ENCODE measurements at regions not wholly inside any gene's neighbourhood (a gene's known extent, or its start where the extent isn't known, plus 50 kb on each side); places are given as distances from the start of the nearest gene placed in this dataset.

DNA sequence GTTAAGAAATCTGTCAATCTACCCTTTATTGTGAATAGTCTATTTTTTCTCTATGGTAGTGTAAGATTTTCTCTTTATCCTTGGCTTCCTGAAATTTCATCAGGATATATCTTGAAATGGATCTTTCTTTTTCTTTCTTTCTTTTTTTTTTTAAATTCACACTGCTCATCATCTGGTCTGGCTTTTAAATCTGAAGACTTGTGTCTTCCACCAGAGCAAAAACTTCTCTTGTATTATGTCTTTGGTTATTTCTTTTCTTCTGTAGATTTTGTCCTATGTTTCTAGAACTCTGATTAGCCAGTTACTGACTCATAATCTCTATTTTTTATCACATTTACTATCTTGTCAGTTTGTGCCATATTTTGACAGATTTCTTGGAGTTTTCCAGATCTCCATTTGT lies 133.8 kb upstream of the LMO4 start:
- no peak for DNase-seq (ENCODE audit: low read depth, low spot score)

DNA sequence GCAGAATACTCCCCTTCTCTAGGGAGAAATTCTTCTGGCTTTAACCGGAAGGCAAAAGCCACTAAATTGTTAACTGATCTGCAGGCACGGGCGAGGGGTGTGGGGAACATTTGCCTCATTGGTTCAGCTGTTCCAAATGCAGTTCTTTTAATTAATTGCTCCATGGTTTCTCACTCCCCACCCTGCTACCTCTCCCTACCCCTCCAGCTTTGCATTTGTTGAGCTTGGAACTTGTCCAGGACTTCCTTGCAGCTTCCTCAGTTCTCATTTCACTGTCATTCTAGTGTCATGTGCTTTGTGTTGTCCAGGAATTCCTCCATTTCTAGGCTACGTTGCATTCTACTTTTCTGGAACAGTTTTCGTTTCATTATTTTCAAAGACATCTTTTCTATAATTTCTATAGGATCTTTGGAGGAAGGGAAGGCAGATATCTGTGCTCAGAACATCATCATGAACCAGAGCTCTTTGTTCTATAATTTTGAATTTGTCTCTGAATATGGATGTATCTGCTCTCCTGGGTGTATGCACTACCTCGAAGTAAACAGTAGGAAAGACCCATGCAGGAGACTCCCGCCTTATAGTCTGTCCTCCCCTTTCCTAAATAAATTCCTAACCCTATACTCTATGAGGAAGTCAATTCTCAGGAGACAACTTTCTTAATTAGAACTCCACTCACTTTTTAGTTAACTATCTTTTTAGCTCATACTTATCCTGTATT lies 132.4 kb upstream of the LMO4 start:
- no peak for DNase-seq (ENCODE audit: low read depth, low spot score)

GRCh38 chr1:87197156-87197555 lies 131.5 kb upstream of the LMO4 start:
- no peak for DNase-seq (ENCODE audit: low read depth, low spot score)

DNA sequence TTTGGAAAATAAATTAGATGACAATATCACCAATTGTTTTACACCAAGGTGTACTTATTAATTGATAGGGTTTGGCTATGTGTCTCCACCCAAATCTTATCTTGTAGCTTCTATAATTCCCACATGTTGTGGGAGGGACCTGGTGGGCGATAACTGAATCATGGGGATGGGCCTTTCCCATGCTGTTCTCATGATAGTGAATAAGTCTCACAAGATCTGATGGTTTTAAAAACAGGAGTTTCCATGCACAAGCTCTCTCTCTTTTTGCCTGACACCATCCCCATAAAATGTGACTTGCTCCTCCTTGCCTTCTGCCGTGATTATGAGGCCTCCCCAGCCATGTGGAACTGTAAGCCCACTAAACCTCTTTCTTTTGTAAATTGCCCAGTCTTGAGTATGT lies 131.0 kb upstream of the LMO4 start:
- no peak for DNase-seq (ENCODE audit: low read depth, low spot score)

DNA sequence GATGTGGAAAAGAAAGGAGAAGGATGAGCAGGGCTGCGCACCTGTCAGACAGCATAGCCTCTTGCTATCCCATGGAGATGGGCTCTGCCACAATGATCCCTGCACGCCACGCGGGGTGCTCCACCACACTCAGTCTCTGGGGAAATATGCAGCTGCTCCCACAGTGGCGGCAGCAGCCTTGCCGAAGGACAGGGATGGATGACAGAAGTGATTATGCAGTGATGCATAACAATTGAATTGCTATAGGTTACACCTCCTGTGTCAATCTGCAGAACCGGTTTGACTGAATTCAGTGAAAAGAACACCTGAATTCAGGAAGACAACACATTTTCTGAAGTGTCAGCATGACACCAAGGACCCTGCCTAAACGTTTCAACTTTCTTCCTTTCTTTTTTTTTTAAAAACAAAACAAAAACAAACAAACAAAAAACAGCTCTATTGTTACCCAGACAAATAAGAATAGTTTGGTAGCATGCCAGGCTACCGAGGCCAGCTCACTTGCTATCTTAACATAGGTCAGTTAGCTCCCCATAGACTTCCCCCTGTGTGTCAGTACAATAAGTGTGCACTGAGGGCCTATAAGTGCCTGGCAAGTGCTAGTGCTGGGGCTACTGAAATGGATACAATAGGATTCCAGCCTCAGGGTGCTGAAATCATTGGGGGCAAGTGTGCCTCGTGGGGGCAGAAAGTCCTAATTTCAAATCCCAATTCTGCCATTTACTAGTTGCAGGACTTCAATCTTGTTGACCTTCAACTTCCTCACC lies 127.6 kb upstream of the LMO4 start:
- DNase-seq (ENCODE audit: low read depth, low spot score): no peak

DNA sequence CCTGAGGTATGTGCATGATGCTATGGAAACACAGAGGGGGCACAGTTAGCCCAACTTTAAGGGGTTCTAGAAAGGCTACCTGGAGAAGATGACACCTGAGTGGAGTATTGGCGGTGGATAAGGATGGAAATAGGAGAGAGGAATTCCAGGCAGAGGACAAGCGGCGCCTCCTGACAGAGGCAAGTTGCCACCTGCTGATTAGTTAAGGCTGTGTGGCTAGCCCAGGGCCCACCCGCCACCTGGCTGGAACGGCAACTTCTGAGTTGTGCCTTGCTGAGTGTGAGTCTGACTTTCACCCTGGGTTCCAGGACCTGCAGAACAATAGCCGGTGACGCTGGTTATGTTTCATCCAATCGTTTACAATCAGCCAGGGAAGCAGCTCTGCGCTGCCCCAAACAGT lies 126.9 kb upstream of the LMO4 start:
- DNase-seq (ENCODE audit: low read depth, low spot score): no peak

- DNase-seq (ENCODE audit: low read depth, low spot score): no peak
Measured at GRCh38 chr1:87202451-87202850, 126.2 kb upstream of the LMO4 start.

- no peak for DNase-seq (ENCODE audit: low read depth, low spot score)
Measured at GRCh38 chr1:87202922-87203655, 125.6 kb upstream of the LMO4 start.

- DNase-seq (ENCODE audit: low read depth, low spot score): no peak
Measured at GRCh38 chr1:87203904-87204303, 124.8 kb upstream of the LMO4 start.

DNA sequence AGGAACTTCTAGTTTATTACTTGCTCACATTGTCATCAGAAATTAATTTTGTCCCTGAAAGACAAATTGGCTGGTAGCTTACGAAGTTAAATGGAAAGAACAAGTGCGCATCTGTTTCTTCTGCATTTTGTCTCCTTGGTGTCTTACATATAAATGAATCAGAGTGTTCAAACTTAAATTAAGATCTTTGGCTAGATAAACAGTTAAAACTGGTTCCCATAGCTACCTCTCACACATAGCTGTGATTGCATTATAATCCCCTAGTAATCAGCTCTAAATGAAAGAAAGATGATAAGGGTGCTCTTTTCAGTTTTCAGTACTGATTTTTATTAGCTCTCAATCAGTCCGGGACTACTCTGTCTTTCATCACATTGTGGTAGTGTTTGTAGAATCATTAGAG lies 124.2 kb upstream of the LMO4 start:
- DNase-seq (ENCODE audit: low read depth, low spot score): no peak

DNA sequence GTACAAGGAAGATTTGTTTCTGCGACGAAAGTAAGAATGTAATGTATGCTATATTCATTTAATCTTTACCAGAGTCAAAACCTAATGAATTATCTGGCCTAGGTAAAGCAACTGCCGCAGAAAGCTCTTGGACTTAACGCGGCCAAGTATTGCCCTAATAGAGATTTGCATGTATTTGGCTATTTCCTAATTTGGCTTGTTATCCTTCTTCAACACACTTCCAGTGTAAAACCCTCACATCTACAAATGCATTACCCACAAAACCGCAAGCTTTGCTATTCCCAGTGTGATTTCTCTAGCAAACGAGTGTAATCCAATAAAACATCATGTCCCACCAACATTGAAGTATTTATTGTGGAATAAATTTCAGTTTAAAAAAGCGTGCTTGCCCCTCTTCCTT lies 123.8 kb upstream of the LMO4 start:
- no peak for DNase-seq (ENCODE audit: low read depth, low spot score)

- DNase-seq (ENCODE audit: low read depth, low spot score): no peak
Measured at GRCh38 chr1:87206044-87206831, 122.4 kb upstream of the LMO4 start.

DNA sequence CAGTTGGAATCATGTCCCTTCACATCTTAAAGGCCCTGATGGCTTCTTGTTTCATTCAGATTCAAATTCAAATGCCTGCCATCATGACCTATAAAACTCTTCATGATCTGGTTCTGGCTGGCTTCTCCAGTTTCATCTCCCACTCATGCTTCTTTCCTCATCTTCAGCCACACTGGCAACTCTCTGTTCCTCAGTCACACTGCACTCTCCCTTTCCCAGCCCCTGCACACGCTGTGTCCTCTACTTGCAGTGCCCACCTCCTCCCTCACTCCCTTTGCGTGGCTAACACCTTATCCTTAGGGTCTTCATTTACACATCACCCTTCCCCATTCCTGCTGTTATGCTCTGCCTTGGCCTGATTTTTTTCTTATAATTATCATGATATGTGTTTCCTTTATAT lies 120.6 kb upstream of the LMO4 start:
- DNase-seq (ENCODE audit: low read depth, low spot score): no peak

- no peak for DNase-seq (ENCODE audit: low read depth, low spot score)
Measured at GRCh38 chr1:87208931-87209330, 119.7 kb upstream of the LMO4 start.

GRCh38 chr1:87210151-87210550 lies 118.5 kb upstream of the LMO4 start:
- no peak for DNase-seq (ENCODE audit: low read depth, low spot score)

- no peak for DNase-seq (ENCODE audit: low read depth, low spot score)
Measured at GRCh38 chr1:87212431-87213134, 116.1 kb upstream of the LMO4 start.

GRCh38 chr1:87213135-87213515 lies 115.6 kb upstream of the LMO4 start:
- DNase-seq (ENCODE audit: low read depth, low spot score): no peak

DNA sequence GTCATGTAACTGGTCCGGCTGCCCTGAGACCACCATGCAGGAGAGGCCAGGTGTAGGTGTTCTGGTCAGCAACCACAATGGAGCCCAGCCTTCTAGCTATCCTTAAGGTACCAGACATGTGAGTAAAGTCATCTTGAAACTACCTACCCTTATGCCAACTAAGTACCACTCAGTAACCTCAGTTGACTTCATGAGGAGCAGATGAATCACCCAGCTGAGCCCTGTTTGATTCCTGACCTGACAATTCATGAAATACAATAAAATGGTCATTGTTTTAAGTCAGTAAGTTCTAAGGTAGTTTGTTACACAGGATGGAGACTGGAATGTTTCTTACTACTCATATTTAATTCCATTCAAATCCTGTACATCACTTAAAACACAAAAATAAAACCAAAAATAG lies 113.1 kb upstream of the LMO4 start:
- no peak for DNase-seq (ENCODE audit: low read depth, low spot score)

DNA sequence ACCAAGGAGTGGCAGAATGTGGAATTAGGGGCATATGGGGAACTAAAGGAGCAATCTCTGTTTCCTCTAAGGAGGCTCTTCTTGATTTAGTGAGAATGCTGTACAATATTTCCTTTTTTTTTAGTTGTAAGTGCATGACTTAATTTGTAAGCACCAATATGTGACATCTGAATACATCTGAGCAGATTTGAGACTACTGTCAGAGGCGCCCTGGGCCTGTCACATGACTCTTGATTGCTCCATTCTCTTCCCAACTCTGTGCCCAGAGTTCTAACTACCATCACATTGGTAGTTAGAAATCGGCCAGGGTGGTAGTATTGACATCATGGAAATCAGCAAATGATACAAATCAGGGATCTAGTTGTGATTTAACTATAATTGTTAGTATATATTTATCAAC lies 110.1 kb upstream of the LMO4 start:
- DNase-seq (ENCODE audit: low read depth, low spot score): no peak

GRCh38 chr1:87219141-87219540 lies 109.5 kb upstream of the LMO4 start:
- no peak for DNase-seq (ENCODE audit: low read depth, low spot score)

GRCh38 chr1:87219626-87220025 lies 109.1 kb upstream of the LMO4 start:
- no peak for DNase-seq (ENCODE audit: low read depth, low spot score)
